ENCODE measurements at regions not wholly inside any gene's neighbourhood (a gene's known extent, or its start where the extent isn't known, plus 50 kb on each side); places are given as distances from the start of the nearest gene placed in this dataset.

DNA sequence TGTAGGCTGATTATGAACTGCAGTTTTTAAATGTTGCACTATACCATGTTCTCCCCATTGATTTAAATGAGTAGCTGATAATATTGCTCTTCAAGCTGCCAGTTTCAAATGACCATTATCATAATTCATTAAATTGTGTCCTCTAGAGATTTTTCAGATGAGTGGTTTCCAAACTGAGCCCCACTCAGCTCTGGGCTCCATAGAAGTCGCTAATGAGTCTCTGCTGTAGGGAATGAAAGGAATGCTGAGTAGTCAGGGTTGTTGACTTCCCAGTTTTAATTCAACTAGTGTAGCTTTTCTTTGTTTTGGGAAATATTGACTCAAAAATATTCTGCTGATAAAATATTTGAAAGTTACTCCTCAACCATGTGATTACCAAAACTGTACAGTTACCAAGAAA, 1081.1 kb downstream of the ARAP2 start:
- TF ChIP-seq, protein P1, sequence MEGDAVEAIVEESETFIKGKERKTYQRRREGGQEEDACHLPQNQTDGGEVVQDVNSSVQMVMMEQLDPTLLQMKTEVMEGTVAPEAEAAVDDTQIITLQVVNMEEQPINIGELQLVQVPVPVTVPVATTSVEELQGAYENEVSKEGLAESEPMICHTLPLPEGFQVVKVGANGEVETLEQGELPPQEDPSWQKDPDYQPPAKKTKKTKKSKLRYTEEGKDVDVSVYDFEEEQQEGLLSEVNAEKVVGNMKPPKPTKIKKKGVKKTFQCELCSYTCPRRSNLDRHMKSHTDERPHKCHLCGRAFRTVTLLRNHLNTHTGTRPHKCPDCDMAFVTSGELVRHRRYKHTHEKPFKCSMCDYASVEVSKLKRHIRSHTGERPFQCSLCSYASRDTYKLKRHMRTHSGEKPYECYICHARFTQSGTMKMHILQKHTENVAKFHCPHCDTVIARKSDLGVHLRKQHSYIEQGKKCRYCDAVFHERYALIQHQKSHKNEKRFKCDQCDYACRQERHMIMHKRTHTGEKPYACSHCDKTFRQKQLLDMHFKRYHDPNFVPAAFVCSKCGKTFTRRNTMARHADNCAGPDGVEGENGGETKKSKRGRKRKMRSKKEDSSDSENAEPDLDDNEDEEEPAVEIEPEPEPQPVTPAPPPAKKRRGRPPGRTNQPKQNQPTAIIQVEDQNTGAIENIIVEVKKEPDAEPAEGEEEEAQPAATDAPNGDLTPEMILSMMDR (IDR thresholded peaks at IDR 0.05; ENCODE audit: borderline replicate concordance, insufficient read depth, low read depth, low read length) = no peak
- no peak overlapping the region for H3K4me3 ChIP-seq (ENCODE audit: low read depth, low read length)

DNA sequence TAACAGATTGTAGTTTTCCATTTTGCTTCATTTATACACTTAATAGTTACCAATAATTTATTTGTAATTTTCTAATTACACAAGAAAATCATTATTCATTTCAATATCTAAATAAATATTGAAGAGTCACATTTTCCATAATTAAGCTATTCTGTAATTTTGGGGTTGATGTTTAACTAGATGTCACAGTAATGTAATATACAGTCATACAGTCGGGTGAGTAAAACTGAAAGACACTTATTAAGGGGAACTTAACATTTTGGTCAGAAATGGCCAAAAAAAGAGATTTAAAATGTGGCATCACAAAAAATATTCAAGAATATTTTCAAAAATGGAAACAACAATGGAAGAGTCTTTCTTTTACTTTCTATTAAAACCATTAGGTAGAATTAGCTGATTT, 1080.3 kb downstream of the ARAP2 start:
- H3K4me3 ChIP-seq (ENCODE audit: low read depth, low read length) = no peak overlapping the region
- TF ChIP-seq, protein P1 (IDR thresholded peaks at IDR 0.05; ENCODE audit: borderline replicate concordance, insufficient read depth, low read depth, low read length) = no peak

GRCh38 chr4:35166466-35166865, 1077.8 kb downstream of the ARAP2 start:
- TF ChIP-seq, protein P1 (IDR thresholded peaks at IDR 0.05; ENCODE audit: borderline replicate concordance, insufficient read depth, low read depth, low read length) = no peak
- no peak overlapping the region for H3K4me3 ChIP-seq (ENCODE audit: low read depth, low read length)

DNA sequence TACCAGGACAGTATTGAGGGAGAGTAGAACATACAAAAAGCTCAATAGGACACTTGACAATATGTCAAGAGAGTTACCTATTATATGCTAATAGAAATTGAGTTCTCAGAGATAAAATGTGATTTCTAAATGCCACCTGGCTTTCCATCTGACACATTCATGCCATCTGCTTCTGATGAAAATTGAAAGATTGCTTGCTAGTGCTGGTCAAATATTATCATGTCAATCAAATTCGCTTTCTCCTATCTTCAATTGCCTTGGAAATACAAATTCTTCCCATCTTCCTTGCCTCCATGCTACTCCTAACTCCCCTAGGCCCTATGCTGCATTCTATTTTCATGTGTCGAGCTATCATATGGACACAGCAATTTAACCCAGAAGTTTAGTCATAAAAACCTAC, 1076.9 kb downstream of the ARAP2 start:
- no peak overlapping the region for H3K4me3 ChIP-seq (ENCODE audit: low read depth, low read length)
- TF ChIP-seq, protein P1 (IDR thresholded peaks at IDR 0.05; ENCODE audit: borderline replicate concordance, insufficient read depth, low read depth, low read length) = no peak

GRCh38 chr4:35175487-35175886, 1068.8 kb downstream of the ARAP2 start:
- TF ChIP-seq, protein P1 (IDR thresholded peaks at IDR 0.05; ENCODE audit: borderline replicate concordance, insufficient read depth, low read depth, low read length) = no peak
- no peak overlapping the region for H3K4me3 ChIP-seq (ENCODE audit: low read depth, low read length)

DNA sequence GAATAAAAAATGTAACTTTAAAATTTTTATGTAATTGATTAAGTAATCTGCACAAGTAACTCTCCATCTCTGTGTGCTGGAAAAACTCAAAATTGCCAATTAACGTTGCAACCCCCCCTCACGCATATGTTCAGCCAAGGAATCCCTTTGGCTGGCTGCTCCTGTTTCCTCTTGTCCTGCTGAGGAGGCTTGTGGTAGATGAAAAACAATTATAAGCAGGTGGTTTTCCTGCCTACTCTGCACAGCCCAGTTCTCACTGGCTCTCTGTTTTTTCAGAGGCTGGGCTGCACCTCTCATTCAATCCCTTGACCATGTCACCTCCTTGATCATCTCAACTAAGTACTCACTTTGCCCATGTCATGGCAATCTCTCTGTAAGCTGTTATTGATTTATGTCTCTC, 1068.4 kb downstream of the ARAP2 start:
- H3K4me3 ChIP-seq (ENCODE audit: low read depth, low read length) = no peak overlapping the region
- TF ChIP-seq, protein P1 (IDR thresholded peaks at IDR 0.05; ENCODE audit: borderline replicate concordance, insufficient read depth, low read depth, low read length) = no peak

DNA sequence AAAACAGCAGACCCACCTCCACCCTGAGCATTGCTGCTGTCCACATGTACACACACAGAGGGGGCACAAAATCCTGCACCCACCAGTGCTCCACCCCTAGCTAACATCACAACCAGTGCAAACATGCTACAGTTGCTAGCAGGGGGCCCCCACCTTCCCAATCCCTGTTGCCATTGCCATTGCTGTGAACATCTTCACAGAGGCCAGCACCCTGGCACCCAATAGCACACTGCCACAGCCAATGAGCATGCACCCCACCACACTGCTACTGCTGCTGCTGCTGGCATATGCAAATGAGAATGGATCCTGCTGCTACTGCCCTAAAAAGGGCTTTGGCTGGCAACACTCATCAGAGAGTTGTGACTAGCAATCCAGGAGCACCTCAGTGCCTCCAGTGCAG, 1061.9 kb downstream of the ARAP2 start:
- TF ChIP-seq, protein P1 (IDR thresholded peaks at IDR 0.05; ENCODE audit: borderline replicate concordance, insufficient read depth, low read depth, low read length) = no peak
- no peak overlapping the region for H3K4me3 ChIP-seq (ENCODE audit: low read depth, low read length)

All from GM12875 (cell line).